Gastrocnemius medialis (tissue), 4 donors: ENCODE measurements at regions not wholly inside any gene's neighbourhood (a gene's known extent, or its start where the extent isn't known, plus 50 kb on each side); places are given as distances from the start of the nearest gene placed in this dataset.

Experiments used
- ATAC-seq, 2 donors: fragments of 150-250 bp; one replicate each; pipeline ENCODE4 v1.9.1; 2016
- DNase-seq, 2 donors: peaks; one replicate each; pipeline ENCODE4 v3.0.0-alpha.2; 2019
- H3K27ac ChIP-seq, 4 donors: fragments of 200-600 bp; sonication (generic); 1 replicate in 1 of 4; 2 replicates in 3 of 4; pipeline ENCODE4 v1.5.1; 2016 to 2018; ENCODE audit warnings: mild to moderate bottlenecking in 2 of 4, moderate library complexity in 1 of 4
- H3K27me3 ChIP-seq, 3 donors: fragments of 200-600 bp; sonication (generic) in 2 of 3; 1 replicate in 1 of 3; 2 replicates in 2 of 3; pipeline versions ENCODE4 v1.5.1 to v1.6.0; 2016 to 2019; ENCODE audit warnings: mild to moderate bottlenecking in 1 of 3, moderate library complexity in 1 of 3
- H3K36me3 ChIP-seq, 2 donors: fragments of 200-600 bp; sonication (generic) in 1 of 2; one replicate each; pipeline ENCODE4 v1.5.1; 2017 to 2018
- H3K4me1 ChIP-seq, 2 donors: fragments of 200-600 bp; sonication (generic) in 1 of 2; one replicate each; pipeline ENCODE4 v1.5.1; 2016 to 2017; ENCODE audit warnings: mild to moderate bottlenecking in 2 of 2
- H3K4me3 ChIP-seq, 4 donors: fragments of 200-600 bp; sonication (generic) in 3 of 4; 1 replicate in 1 of 4; 2 replicates in 3 of 4; pipeline ENCODE4 v1.5.1; 2016 to 2019; ENCODE audit warnings: mild to moderate bottlenecking in 2 of 4
- H3K9me3 ChIP-seq, 3 donors: fragments of 200-600 bp; sonication (generic) in 2 of 3; 1 replicate in 1 of 3; 2 replicates in 2 of 3; pipeline ENCODE4 v1.5.1; 2016 to 2019
- POLR2A ChIP-seq, 2 donors: fragments of 450-650 bp; IDR thresholded peaks; one replicate each; pipeline ENCODE4 v1.6.1; 2017; ENCODE audit warnings: antibody characterized with exemption in 2 of 2, mild to moderate bottlenecking in 2 of 2, moderate library complexity in 2 of 2
- in situ Hi-C, 4 donors: fragments of 200-750 bp; cut with MboI; loops; one replicate each; pipeline versions ENCODE4 v1.15.0 to v1.8.0; 2017; ENCODE audit warnings: low sequenced_read_pairs in 4 of 4
- intact Hi-C: fragments of 100-400 bp; cut with DNase I; formaldehyde crosslinking; loops from one replicate; pipeline ENCODE4 v1.15.1; 2023; ENCODE audit warnings: low total_unique reads
- TF ChIP-seq, protein P1 (sequence below), 5 experiments: fragments of 450-650 bp in 3 of 5; fragments of 200-600 bp in 2 of 5; sonication (generic) in 2 of 5; IDR thresholded peaks in 4 of 5; conservative IDR thresholded peaks in 1 of 5; 1 replicate in 4 of 5; 2 replicates in 1 of 5; pipeline ENCODE4 v1.5.1; 2016 to 2019; ENCODE audit warnings: antibody characterized with exemption in 5 of 5, mild to moderate bottlenecking in 3 of 5, moderate library complexity in 3 of 5

DNA sequence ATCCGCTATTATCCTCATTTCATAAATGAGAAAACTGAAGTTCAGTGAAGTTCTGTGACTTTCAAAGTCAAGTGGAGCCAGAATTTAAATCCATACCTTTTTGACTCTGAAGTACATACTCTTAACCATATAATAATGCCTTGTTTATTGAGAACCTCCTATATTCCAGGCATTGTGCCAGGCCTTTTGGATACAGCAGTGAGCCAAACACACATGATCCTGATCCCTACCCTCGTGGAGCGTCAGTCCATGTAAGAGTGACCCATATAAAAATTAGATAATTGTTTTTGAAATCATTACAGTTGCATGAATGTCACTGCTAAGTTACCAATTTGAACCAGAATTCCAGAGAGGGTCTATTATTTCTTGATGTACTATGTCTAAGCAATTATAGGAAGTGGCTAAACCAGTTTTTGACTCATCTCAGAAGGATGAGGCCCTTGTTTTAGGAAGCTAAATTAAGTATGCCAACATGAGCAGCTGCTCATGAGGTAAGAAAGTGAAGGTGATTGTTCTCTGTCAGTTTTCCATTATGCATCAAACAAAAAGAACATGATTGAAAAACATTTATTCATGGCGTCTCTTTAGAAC is 289.5 kb downstream of the GLUD2 start:
- TF ChIP-seq, protein P1, sequence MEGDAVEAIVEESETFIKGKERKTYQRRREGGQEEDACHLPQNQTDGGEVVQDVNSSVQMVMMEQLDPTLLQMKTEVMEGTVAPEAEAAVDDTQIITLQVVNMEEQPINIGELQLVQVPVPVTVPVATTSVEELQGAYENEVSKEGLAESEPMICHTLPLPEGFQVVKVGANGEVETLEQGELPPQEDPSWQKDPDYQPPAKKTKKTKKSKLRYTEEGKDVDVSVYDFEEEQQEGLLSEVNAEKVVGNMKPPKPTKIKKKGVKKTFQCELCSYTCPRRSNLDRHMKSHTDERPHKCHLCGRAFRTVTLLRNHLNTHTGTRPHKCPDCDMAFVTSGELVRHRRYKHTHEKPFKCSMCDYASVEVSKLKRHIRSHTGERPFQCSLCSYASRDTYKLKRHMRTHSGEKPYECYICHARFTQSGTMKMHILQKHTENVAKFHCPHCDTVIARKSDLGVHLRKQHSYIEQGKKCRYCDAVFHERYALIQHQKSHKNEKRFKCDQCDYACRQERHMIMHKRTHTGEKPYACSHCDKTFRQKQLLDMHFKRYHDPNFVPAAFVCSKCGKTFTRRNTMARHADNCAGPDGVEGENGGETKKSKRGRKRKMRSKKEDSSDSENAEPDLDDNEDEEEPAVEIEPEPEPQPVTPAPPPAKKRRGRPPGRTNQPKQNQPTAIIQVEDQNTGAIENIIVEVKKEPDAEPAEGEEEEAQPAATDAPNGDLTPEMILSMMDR (IDR thresholded peaks at IDR 0.05 in 4 of 5, conservative IDR thresholded peaks at IDR 0.05 in 1 of 5): no peak
- TF ChIP-seq POLR2A (IDR thresholded peaks at IDR 0.05): no peak
- in situ Hi-C loops: no loop called here
- Histone ChIP-seq H3K27ac (no peak overlapping the region), H3K36me3 (no peaks in the 10 kb centered on the region), H3K27me3 (no peaks in the 10 kb centered on the region), H3K4me3 (no peak overlapping the region), H3K9me3 (no peaks in the 10 kb centered on the region), H3K4me1 (no peaks in the 10 kb centered on the region)
- intact Hi-C loops: no loop called here
- DNase-seq (no peak), ATAC-seq (no peak)

DNA sequence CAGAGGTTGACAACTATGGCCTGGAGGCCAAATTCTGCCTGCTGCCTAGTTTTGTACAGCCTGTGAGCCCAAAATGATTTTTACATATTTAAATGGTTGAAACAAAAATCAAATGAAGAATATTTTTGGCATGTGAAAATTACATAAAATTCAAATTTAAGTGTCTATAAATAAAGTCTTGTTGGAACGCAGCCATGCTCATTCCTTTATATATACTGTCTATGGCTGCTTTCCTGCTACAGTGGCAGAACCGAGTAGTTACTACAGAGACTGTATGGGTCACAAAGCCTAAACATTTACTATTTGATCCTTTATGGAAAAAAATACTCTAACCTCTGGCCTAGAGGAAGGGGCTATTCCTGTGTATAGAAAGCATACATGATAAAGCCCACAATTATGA is 290.4 kb downstream of the GLUD2 start:
- Histone ChIP-seq H3K27ac (no peak overlapping the region), H3K4me1 (no peaks in the 10 kb centered on the region), H3K36me3 (no peaks in the 10 kb centered on the region), H3K9me3 (no peaks in the 10 kb centered on the region), H3K27me3 (no peaks in the 10 kb centered on the region), H3K4me3 (no peak overlapping the region)
- no peak for ATAC-seq
- TF ChIP-seq, protein P1 (IDR thresholded peaks at IDR 0.05 in 4 of 5, conservative IDR thresholded peaks at IDR 0.05 in 1 of 5): no peak
- TF ChIP-seq POLR2A (IDR thresholded peaks at IDR 0.05): no peak
- DNase-seq: no peak
- in situ Hi-C loops (no loop called here), intact Hi-C loops (no loop called here)

DNA sequence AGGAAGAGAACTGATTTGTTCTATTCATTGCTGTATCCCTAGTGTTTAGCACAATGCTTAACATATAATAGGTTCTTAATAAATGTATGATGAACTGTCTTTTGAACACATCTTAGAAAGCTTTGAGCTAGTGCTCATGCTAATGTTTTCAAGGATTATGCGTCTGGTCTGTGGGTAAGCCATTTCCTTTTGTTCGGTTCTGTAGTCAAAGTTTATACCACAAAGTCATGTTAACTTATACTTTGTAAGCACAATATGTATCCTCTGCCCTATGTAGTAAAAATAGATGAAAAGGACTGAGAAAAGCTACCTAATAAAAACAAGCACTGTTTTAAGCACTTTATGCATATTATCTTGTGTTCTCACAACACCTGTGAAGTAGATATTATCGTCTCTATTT is 301.9 kb downstream of the GLUD2 start:
- Histone ChIP-seq H3K4me1 (no peaks in the 10 kb centered on the region), H3K27me3 (no peaks in the 10 kb centered on the region), H3K36me3 (no peaks in the 10 kb centered on the region), H3K4me3 (no peak overlapping the region), H3K27ac (no peak overlapping the region), H3K9me3 (no peaks in the 10 kb centered on the region)
- no peak for DNase-seq
- no peak for ATAC-seq
- TF ChIP-seq, protein P1 (IDR thresholded peaks at IDR 0.05 in 4 of 5, conservative IDR thresholded peaks at IDR 0.05 in 1 of 5): no peak
- no peak for TF ChIP-seq POLR2A (IDR thresholded peaks at IDR 0.05)
- in situ Hi-C loops (no loop called here), intact Hi-C loops (no loop called here)

DNA sequence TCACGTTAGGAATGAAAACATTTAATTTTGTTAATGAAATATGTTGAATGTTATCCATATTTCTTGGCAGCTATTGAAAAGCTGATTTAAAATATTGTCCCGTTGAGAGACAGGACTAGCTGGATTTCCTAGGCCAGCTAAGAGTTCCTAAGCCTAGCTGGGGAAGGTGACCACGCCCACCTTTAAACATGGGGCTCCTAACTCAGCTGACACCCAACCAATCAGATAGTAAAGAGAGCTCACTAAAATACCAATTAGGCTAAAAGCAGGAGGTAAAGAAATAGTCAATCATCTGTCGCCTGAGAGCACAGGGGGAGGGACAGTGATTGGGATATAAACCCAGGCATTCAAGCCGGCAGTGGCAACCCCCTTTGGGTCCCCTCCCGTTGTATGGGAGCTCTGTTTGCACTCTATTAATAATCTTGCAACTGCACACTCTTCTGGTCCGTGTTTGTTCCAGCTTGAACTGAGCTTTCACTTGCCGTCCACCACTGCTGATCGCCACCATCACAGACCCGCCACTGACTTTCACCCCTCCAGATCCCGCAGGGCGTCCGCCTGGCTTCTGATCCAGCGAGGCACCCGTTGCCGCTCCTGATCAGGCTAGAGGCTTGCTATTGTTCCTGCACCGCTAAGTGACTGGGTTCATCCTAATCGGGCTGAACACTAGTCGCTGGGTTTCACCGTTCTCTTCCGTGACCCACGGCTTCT is 308.9 kb downstream of the GLUD2 start:
- Histone ChIP-seq H3K4me1 (no peaks in the 10 kb centered on the region), H3K36me3 (no peaks in the 10 kb centered on the region), H3K9me3 (no peaks in the 10 kb centered on the region), H3K4me3 (no peak overlapping the region), H3K27ac (no peak overlapping the region), H3K27me3 (no peaks in the 10 kb centered on the region)
- in situ Hi-C loops: no loop called here
- no peak for TF ChIP-seq POLR2A (IDR thresholded peaks at IDR 0.05)
- TF ChIP-seq, protein P1 (IDR thresholded peaks at IDR 0.05 in 4 of 5, conservative IDR thresholded peaks at IDR 0.05 in 1 of 5): no peak
- ATAC-seq: no peak
- no peak for DNase-seq
- intact Hi-C loops: no loop called here

DNA sequence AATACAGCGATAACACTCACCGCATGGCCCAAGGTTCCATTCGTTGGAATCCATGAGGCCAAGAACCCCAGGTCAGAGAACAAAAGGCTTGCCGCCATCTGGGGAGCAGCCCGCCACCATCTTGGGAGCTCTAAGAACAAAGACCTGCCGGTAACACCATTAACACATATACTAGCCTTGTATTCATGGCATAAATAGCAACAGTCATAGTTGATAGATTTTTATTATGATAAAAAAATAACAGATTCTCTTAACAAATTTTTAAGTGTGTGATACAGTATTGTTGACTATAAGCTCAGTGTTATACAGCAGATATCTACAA is 309.4 kb downstream of the GLUD2 start:
- no peaks in the 10 kb centered on the region for H3K27me3 ChIP-seq
- no peaks in the 10 kb centered on the region for H3K9me3 ChIP-seq
- intact Hi-C loops (no loop called here), in situ Hi-C loops (no loop called here)
- ATAC-seq (no peak), DNase-seq (no peak)
- no peak overlapping the region for H3K4me3 ChIP-seq
- H3K4me1 ChIP-seq: no peaks in the 10 kb centered on the region
- H3K36me3 ChIP-seq: no peaks in the 10 kb centered on the region
- no peak for TF ChIP-seq POLR2A (IDR thresholded peaks at IDR 0.05)
- TF ChIP-seq, protein P1 (IDR thresholded peaks at IDR 0.05 in 4 of 5, conservative IDR thresholded peaks at IDR 0.05 in 1 of 5): no peak
- H3K27ac ChIP-seq: no peak overlapping the region
